NCI-H128 (cell line): ENCODE measurements at regions not wholly inside any gene's neighbourhood (a gene's known extent, or its start where the extent isn't known, plus 50 kb on each side); places are given as distances from the start of the nearest gene placed in this dataset.
"Not testable (repeated sequence)": the region's sequence is repeated elsewhere in the genome, so short reads cannot be mapped to it uniquely, and the experiment has no call there.

Experiments
- DNase-seq: peaks from one replicate; lab custom pipeline; 2025; ENCODE audit not compliant: unreplicated experiment; lab: John Stamatoyannopoulos, UW

DNA sequence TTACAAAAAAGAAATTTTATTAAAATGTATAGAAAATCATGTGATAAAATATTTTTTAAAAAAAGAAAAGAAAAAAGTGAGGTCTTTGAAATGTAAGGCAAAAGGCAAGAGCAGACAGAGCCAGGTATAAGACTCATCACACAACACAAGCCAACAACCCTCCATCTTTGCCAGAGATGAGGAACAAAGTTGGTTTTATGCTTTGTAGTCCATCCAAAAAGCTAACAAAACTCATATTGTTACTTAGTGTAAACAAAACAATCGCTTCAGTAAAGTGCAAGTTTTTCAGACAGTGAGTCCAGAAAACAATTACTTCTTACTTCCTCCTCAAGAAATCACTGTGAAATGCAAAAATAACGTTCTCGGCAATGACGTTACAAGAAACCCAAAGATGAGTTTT, 233.9 kb upstream of the FRG1 start:
- not testable (repeated sequence) for DNase-seq

DNA sequence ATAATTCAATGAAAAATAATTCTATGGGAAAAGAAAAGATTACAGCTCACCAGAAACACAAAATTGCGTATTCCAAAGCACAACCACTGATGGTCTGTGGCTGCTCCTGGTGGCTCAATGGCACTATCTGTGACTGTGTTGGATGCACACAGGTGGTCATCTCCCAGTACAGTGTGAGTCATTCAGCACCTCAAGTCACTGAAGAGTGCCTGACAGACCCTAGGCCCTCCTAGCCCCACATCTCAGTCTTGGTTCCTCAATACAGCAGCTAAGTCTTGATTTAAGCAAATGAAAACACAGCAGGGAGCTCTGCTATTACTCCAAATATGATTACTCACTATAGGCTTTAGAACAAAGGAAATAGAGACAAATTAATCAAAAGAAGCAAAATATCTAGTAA, 233.4 kb upstream of the FRG1 start:
- DNase-seq: not testable (repeated sequence)

DNA sequence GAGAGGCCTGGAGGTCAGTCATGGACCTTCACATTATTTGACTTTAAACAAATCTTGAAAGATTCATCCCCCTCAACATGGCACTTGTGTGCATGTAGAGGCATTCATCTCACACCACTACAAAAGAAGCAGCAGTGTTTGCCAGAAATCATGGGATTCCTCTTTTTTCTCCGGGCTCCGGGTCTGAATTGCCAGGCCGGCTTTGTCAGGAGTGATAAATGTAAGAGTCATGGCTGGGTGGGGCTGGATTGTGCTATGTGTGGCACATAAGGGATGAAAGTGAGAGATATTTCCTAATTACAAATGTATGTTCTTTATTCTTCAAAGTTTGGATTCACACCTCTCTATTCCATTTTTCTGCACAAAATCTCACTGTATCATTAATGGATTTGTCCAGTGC, 228.7 kb upstream of the FRG1 start:
- not testable (repeated sequence) for DNase-seq

DNA sequence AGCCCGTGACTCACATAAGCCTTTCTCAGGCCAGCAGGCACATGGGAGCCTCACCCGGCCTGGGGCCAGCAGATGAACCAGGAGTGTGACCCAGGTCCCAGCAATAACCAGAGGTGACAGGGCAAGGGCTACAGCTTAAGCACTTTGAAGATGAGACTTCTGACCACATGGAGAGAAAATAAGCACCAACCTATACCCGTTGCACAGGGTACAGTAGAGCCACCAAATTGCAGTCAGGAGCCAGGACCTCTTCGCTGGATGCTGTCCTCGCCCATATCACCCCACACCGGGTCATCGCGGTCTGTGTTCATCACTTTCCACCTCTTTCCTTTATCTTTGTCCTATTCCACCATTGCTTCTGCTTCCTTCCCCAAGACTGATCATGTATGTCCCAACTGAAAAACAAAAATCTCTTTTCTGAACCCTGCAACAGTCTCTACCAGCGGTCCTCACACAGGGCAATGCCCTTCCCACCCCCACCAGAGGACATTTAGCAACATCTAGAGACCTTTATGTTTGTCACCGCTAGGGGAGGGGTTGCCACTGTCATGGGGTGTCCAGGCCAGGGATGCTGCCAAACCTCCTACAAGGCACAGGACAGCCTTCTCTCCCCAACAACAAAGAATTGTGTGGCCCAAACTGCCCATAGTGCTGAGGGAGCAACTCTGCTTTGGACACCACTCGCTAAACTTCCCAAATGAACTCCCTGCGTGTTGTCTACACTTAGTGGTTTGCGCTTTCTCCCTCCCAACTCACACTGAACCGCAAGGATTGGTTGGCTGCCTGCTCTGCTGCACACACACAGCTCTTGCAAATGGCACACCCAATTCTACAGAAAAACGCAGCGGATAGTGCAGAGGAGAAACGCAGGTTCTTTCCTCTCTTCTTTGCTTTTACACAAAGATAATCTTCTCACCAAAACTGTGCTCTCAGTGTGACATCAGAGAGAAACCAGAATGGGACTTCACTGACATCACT, 219.4 kb upstream of the FRG1 start:
- DNase-seq: not testable (repeated sequence)

DNA sequence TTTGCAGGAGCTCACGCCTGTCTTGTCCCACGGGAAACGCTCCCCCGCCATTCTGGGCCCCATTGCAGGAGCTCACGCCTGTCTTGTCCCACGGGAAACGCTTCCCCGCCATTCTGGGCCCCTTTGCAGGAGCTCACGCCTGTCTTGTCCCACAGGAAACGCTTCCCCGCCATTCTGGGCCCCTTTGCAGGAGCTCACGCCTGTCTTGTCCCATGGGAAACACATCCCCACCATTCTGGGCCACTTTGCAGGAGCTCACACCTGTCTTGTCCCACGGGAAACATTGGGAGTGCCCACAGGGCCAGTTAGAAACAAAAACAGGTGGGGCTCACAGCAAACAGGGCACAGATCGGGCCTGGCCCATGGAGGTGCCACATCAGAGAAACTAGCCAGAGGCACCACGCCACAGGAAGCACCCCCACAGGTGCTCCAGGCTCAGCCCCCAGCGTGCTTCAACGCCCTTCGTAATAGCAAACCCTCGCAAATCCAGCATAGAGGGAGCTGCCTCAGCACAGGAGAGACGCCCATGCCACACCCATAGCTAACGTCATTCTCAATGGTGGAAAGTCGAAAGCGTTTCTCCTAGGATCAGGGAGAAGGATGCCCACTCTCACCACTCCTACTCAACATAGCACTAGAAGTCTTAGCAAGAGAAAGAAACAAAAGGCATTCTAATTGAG, 218.2 kb upstream of the FRG1 start:
- not testable (repeated sequence) for DNase-seq

DNA sequence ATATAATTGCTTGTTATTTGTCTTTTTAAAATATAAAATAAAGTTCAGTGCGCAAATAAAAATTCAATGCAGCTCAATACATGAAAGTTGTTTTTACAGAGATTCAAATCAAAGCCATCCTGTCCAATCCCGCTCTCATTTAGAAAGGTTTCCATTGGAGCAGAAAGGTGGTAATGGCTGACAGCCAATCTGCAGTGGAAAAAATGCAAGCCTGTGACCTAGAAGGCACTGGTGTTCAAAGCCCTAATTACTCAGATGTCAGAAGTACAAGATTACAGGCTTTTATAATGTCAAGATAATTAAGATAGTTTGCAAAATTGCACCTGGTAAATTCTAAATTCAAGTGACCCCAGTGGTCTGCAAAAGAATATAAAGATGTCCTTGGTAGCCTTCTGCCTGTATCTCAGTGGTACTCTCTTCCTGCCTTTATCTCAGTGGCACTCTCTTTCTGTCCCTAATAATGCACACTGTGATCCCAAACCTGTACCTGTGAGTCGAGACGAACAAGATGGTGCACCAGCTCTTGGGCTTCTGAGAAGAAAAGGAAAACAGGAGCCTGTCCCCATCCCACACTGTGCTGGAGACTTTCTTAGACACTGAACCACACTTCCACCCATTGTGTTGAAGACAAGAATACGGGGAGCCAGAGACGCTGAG, 212.6 kb upstream of the FRG1 start:
- DNase-seq: not testable (repeated sequence)

GRCh38 chr4:189731989-189732388, 208.7 kb upstream of the FRG1 start:
- not testable (repeated sequence) for DNase-seq

DNA sequence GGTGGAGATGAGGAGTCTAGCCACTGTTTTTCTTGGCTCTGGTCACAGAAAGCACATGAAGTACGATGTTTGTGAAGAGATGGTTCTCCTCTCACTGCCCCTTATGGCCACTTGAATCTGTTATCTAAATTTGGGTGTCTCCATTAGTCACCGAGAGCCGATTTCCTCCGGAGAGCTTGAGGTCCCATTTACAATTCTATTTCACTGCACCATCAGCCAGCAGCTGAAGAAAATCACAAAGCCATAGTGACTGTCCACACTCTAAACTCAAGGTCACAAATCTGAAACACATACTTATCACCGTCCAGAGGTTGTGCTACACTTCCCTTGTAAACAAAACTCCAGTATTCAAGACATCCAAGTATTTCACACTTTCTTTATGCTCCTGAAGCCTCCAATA, 207.2 kb upstream of the FRG1 start:
- not testable (repeated sequence) for DNase-seq

DNA sequence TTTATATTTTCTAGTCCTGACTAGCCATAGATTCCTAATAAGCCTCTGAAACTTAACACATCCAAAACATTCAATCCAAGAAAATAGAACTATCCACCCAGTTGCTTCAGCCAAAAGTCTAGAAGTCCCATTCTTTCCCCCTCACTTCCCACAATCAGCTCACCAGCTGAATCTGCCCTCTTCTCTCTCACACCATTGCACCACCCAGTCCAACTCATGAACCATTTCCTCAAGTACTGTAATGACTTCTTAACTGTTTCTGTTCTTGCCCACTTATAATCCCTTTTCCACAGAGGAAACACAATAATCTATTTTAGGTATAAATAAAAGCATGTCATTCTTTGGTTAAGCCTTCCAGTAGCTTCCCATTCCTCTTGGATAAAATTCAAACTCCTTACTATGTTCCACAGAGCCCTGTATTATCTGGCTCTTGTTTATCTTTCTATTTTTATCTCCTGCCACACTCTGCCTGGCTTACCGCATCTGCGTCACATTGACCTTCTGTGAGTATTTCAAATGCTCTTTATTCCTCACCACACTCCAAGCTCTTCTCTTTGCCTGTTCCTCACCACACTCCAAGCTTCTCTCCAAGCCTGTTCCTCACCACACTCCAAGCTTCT, 205.9 kb upstream of the FRG1 start:
- DNase-seq: not testable (repeated sequence)

DNA sequence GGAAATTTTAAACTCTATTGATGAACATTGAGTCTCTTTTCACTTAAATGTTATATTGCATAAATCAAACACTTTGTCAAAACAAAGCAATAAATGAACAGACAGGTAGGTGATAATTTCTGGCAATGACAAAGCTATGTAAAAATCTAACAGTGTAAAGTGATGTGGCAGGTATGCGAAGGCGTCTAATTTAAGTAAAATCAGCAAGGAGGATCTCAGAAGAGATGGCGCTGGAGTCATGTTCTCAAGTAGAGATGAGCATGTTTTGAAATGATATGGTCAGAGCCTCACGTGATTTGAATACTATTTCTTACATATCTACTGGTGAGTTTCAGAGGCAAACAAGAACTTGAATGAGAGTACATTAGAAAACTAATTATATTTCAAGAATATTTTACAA, 204.0 kb upstream of the FRG1 start:
- DNase-seq: not testable (repeated sequence)

DNA sequence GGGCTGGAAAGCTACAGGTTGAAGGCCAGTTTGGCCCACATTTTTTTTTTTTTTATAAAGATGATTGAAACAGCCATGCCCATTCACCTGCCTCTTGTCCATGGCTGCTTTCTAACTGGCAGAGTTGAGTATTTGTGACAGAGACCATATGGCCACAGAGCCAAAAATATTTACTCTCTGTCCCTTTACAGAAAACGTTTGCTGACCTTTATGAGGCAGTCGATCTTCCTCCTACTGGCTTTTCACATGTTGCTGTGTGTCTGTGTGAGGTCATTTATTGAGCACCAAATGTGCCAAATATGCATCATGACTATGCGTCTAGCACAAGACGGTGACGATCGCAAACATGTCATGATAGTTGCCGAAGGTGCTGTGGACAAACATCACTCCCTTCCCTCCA, 200.6 kb upstream of the FRG1 start:
- DNase-seq: not testable (repeated sequence)

GRCh38 chr4:189740873-189741272, 199.8 kb upstream of the FRG1 start:
- no peak for DNase-seq

- DNase-seq: not testable (repeated sequence)
These were observed 187.6 kb upstream of the FRG1 start for GRCh38 chr4:189753092-189753491.

GRCh38 chr4:189763583-189763982, 177.1 kb upstream of the FRG1 start:
- no peak for DNase-seq

DNA sequence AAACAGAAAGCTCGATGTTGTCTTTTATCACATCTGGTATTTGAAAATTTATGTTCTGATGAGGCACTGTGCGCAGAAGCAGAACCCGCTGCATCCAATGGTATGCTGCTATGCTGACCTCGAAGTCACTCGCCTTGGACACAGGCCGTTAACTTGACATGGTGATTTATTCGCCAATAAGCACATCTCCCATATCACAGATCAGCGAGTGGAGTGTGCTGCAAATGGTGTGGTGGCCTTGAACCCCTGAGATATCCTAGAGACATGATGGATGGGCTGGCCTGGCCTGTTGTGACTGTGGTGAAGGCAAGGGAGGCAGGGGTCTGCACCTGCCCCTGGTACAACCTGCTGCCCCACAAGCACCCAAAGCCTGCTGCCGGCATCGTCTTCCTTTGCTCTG, 175.4 kb upstream of the FRG1 start:
- no peak for DNase-seq

GRCh38 chr4:189765736-189766135, 174.9 kb upstream of the FRG1 start:
- no peak for DNase-seq

- DNase-seq: no peak
These were observed 172.7 kb upstream of the FRG1 start for GRCh38 chr4:189767941-189768340.

- DNase-seq: no peak
These were observed 171.5 kb upstream of the FRG1 start for GRCh38 chr4:189769131-189769530.

DNA sequence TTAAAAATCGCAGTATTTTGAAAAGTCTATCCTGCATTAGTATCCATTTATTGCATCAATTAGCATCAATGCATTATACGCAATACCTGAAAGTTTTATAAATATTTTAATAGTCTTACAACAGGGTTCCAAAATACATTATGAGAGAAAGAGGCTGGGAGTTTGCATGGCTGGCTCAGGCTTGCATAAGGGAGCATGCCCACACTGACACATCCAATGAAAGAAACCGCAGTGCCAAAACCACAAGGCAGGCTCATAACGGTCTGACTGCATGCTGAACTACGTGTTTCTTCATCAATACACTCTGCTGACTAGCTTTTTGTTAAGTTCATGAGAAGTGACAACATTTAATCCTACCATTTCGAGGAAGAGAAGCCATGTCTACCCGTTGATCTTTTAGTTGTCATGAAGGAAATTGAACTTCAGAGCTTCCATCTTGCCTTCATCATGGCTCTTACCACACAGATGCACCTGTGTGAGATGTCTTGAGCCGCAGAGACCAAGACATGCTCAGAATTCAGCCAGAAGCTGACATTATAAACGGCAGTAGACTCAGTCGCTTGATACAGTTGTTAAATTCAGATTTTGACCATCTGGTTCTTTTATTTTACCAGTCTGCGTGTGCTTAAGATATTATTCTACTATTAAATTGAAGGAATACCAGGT, 168.8 kb upstream of the FRG1 start:
- DNase-seq: no peak

DNA sequence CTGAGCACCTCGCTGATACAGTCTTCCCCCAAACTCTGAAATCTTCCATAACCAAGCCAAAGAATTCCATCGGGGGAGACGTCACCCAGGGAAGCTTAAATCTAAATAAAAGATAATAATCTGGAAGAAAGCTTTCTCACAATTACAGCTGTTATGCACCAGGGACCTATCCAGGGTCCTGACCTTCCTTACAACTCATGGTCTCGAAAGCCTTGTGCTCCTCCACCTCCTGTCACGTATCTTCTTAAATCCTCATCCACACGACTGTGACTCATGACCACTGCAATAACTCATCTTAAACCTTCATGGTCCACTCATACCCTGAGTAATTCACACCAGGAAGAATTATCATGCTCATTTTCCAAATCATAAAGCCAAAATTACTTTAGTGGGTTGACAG, 166.8 kb upstream of the FRG1 start:
- no peak for DNase-seq
